ENCODE measurements at regions not wholly inside any gene's neighbourhood (a gene's known extent, or its start where the extent isn't known, plus 50 kb on each side); places are given as distances from the start of the nearest gene placed in this dataset.

DNA sequence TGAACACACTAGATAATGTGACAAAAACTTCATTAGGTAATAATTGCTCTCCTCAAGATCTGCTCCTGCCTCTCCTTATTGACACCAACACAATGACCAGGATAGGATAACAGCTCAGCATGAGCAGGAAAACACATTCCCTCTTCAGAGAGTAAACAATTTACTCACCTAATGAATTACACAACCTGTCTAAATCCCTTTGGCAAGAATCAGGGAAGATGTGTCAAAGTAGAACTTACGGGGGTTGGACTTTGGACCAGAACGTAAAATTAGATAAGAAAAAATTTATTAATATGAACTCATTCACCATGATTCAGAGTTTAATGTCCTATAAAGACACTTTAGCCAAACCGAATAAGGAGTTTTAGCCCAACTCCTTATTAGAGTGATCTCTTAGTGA is 512.2 kb downstream of the SATB2 start:
- Histone ChIP-seq H3K4me3 (ENCODE audit: low read length) (no peak overlapping the region), H3K9me3 (ENCODE audit: low read length) (0 out of 2 replicates have a peak, but pooled peaks cover 2% of the 10 kb centered on the region), H3K27me3 (ENCODE audit: low read length) (no peaks in the 10 kb centered on the region), H3F3A (ENCODE audit: low read length, unreplicated experiment) (no peaks in the 10 kb centered on the region), H3K9me2 (replicated peaks; ENCODE audit: low read length) (no peaks in the 10 kb centered on the region), H3K79me2 (ENCODE audit: low read length) (no peaks in the 10 kb centered on the region), H3K9ac (ENCODE audit: low read length) (no peak overlapping the region), H3K27ac (ENCODE audit: low read length) (no peak overlapping the region), H2AFZ (ENCODE audit: low read length) (no peak overlapping the region), H3K4me1 (ENCODE audit: insufficient read depth, low read length) (no peaks in the 10 kb centered on the region), H4K20me1 (ENCODE audit: low read length) (no peaks in the 10 kb centered on the region), H3K36me3 (ENCODE audit: low read depth, low read length) (no peaks in the 10 kb centered on the region), H3K4me2 (ENCODE audit: low read length) (no peak overlapping the region)
- no peak for ATAC-seq
- ChIA-PET CTCF (no interaction called here), POLR2A (ENCODE audit: unreplicated experiment) (no interaction called here)
- no peak for DNase-seq
- intact Hi-C loops (cut with micrococcal nuclease), result no loop called here
- no TSS peak for BruUV-seq (replicated peaks)
- no peak for TF ChIP-seq EZH2phosphoT487 (IDR thresholded peaks at IDR 0.05; ENCODE audit: borderline replicate concordance, low read length)
- TF ChIP-seq EZH2 (IDR thresholded peaks at IDR 0.05; ENCODE audit: low read length, unreplicated experiment), result no peak
- TF ChIP-seq, protein P1, sequence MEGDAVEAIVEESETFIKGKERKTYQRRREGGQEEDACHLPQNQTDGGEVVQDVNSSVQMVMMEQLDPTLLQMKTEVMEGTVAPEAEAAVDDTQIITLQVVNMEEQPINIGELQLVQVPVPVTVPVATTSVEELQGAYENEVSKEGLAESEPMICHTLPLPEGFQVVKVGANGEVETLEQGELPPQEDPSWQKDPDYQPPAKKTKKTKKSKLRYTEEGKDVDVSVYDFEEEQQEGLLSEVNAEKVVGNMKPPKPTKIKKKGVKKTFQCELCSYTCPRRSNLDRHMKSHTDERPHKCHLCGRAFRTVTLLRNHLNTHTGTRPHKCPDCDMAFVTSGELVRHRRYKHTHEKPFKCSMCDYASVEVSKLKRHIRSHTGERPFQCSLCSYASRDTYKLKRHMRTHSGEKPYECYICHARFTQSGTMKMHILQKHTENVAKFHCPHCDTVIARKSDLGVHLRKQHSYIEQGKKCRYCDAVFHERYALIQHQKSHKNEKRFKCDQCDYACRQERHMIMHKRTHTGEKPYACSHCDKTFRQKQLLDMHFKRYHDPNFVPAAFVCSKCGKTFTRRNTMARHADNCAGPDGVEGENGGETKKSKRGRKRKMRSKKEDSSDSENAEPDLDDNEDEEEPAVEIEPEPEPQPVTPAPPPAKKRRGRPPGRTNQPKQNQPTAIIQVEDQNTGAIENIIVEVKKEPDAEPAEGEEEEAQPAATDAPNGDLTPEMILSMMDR (conservative IDR thresholded peaks at IDR 0.05; ENCODE audit: low read depth, low read length), result no peak

GRCh38 chr2:198930170-198930569 is 527.6 kb downstream of the SATB2 start:
- CTCF ChIA-PET, result no interaction called here
- Histone ChIP-seq H3F3A (ENCODE audit: low read length, unreplicated experiment) (no peaks in the 10 kb centered on the region), H3K4me1 (ENCODE audit: insufficient read depth, low read length) (no peaks in the 10 kb centered on the region), H3K27me3 (ENCODE audit: low read length) (no peaks in the 10 kb centered on the region), H3K79me2 (ENCODE audit: low read length) (no peaks in the 10 kb centered on the region), H2AFZ (ENCODE audit: low read length) (no peak overlapping the region), H3K4me3 (ENCODE audit: low read length) (no peak overlapping the region), H3K27ac (ENCODE audit: low read length) (no peak overlapping the region), H3K9me2 (replicated peaks; ENCODE audit: low read length) (no peaks in the 10 kb centered on the region), H3K9ac (ENCODE audit: low read length) (no peak overlapping the region), H3K9me3 (ENCODE audit: low read length) (no peaks in the 10 kb centered on the region), H3K4me2 (ENCODE audit: low read length) (no peak overlapping the region), H4K20me1 (ENCODE audit: low read length) (no peaks in the 10 kb centered on the region), H3K36me3 (ENCODE audit: low read depth, low read length) (no peaks in the 10 kb centered on the region)
- intact Hi-C loops (cut with micrococcal nuclease), result no loop called here
- ATAC-seq (no peak), DNase-seq (no peak)
- no TSS peak for BruUV-seq (replicated peaks)
- TF ChIP-seq EZH2 (IDR thresholded peaks at IDR 0.05; ENCODE audit: low read length, unreplicated experiment), result no peak
- TF ChIP-seq, protein P1 (conservative IDR thresholded peaks at IDR 0.05; ENCODE audit: low read depth, low read length), result peak; percentile 33; the same call in 1 of the 2 replicates
- POLR2A ChIA-PET (ENCODE audit: unreplicated experiment), result no interaction called here

DNA sequence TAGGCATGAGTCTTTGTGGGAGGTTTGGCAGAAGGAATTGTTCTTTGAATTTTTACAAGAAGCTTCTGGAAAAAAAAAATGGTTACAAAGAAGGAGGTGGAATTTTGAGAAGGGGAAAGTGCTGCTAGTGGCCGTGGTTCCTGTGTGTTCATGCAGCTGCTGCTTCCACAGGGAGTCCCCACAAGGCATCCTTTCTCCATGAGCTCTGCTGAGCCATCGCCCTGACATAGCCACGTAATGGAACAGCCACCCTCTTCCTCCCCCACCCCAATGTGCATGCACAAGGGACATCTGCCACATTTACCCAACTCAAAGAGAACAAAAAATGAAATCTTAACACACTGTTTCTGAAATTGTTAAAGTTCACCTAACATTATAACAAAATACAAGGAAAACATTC is 529.7 kb downstream of the SATB2 start:
- no peak for TF ChIP-seq EZH2phosphoT487 (IDR thresholded peaks at IDR 0.05; ENCODE audit: borderline replicate concordance, low read length)
- TF ChIP-seq EZH2 (IDR thresholded peaks at IDR 0.05; ENCODE audit: low read length, unreplicated experiment), result no peak
- TF ChIP-seq, protein P1 (conservative IDR thresholded peaks at IDR 0.05; ENCODE audit: low read depth, low read length), result no peak
- H3K9me2 ChIP-seq (replicated peaks; ENCODE audit: low read length), result no peaks in the 10 kb centered on the region
- no peaks in the 10 kb centered on the region for H3K9me3 ChIP-seq (ENCODE audit: low read length)
- no peaks in the 10 kb centered on the region for H3K79me2 ChIP-seq (ENCODE audit: low read length)
- H2AFZ ChIP-seq (ENCODE audit: low read length), result no peak overlapping the region
- no peaks in the 10 kb centered on the region for H3K36me3 ChIP-seq (ENCODE audit: low read depth, low read length)
- no peaks in the 10 kb centered on the region for H3F3A ChIP-seq (ENCODE audit: low read length, unreplicated experiment)
- H3K4me2 ChIP-seq (ENCODE audit: low read length), result no peak overlapping the region
- no peak for ATAC-seq
- no peak for DNase-seq
- H3K27me3 ChIP-seq (ENCODE audit: low read length), result no peaks in the 10 kb centered on the region
- H3K4me3 ChIP-seq (ENCODE audit: low read length), result no peak overlapping the region
- no peak overlapping the region for H3K9ac ChIP-seq (ENCODE audit: low read length)
- H4K20me1 ChIP-seq (ENCODE audit: low read length), result no peaks in the 10 kb centered on the region
- H3K27ac ChIP-seq (ENCODE audit: low read length), result no peak overlapping the region
- intact Hi-C loops (cut with micrococcal nuclease), result no loop called here
- CTCF ChIA-PET, result interaction anchor here (0.7 kb wide), 1 partner anchor 357 kb away, joined by 3 read pairs; no protein-coding TSS in a partner anchor
- no peaks in the 10 kb centered on the region for H3K4me1 ChIP-seq (ENCODE audit: insufficient read depth, low read length)
- BruUV-seq (replicated peaks), result no TSS peak
- POLR2A ChIA-PET (ENCODE audit: unreplicated experiment), result no interaction called here

Measured in PC-3 (cell line).